H1 (cell line): ENCODE measurements at regions not wholly inside any gene's neighbourhood (a gene's known extent, or its start where the extent isn't known, plus 50 kb on each side); places are given as distances from the start of the nearest gene placed in this dataset.

Experiments
- CTCF ChIA-PET: fragments of 300-600 bp; sonication (Branson Sonifier 250); formaldehyde crosslinking; loops from one replicate; lab custom pipeline; 2021; ENCODE audit not compliant: partially characterized antibody; lab: Charles Lee
- POLR2A ChIA-PET: fragments of 300-600 bp; sonication (Branson Sonifier 250); formaldehyde crosslinking; loops from one replicate; lab custom pipeline; 2021; ENCODE audit warnings: inconsistent platforms; ENCODE audit not compliant: partially characterized antibody; lab: Charles Lee
- DNase-seq, 2 experiments: peaks; one replicate each; pipeline versions ENCODE4 v3.0.0 to v3.0.0-alpha.2; 2010 to 2022; ENCODE audit warnings: low spot score in 2 of 2, low read depth in 1 of 2, mixed read lengths in 1 of 2
- FAIRE-seq: peaks from 2 replicates; lab custom pipeline; 2011; peaks lifted over from hg19 to GRCh38; lab: Jason Lieb, UNC
- H2AFZ ChIP-seq: 2 replicates; pipeline ENCODE4 v1.8.1; 2012; ENCODE audit warnings: low read length, inconsistent platforms
- H2AK5ac ChIP-seq: 2 replicates; pipeline ENCODE4 v1.6.1; 2013; ENCODE audit warnings: low read depth, low read length
- H2BK120ac ChIP-seq: replicated peaks from 2 replicates; pipeline ENCODE3; 2013; ENCODE audit warnings: low read depth, low read length, inconsistent platforms
- H2BK12ac ChIP-seq: 2 replicates; pipeline ENCODE4 v1.6.1; 2013; ENCODE audit warnings: low read depth, low read length
- H2BK15ac ChIP-seq: 2 replicates; pipeline ENCODE4 v1.6.1; 2013; ENCODE audit warnings: low read length
- H2BK20ac ChIP-seq: 2 replicates; pipeline ENCODE4 v1.6.1; 2013; ENCODE audit warnings: low read length
- H2BK5ac ChIP-seq: 2 replicates; pipeline ENCODE4 v1.6.1; 2013; ENCODE audit warnings: low read depth, low read length
- H3K14ac ChIP-seq: 2 replicates; pipeline ENCODE4 v1.6.1; 2013; ENCODE audit warnings: inconsistent platforms; ENCODE audit not compliant: insufficient read length
- H3K18ac ChIP-seq: 2 replicates; pipeline ENCODE4 v1.6.1; 2013; ENCODE audit warnings: low read length; ENCODE audit errors: extremely low read depth
- H3K23ac ChIP-seq: 2 replicates; pipeline ENCODE4 v1.6.1; 2013; ENCODE audit warnings: inconsistent platforms; ENCODE audit not compliant: insufficient read length
- H3K23me2 ChIP-seq: 2 replicates; pipeline ENCODE4 v1.6.1; 2013; ENCODE audit warnings: low read depth, low read length
- H3K27ac ChIP-seq: 2 replicates; pipeline ENCODE4 v1.6.1; 2011; ENCODE audit warnings: low read depth, low read length, inconsistent platforms
- H3K27me3 ChIP-seq, 4 experiments: replicated peaks in 1 of 4; 1 replicate in 1 of 4; 2 replicates in 3 of 4; pipeline versions ENCODE4 v1.6.1 to v1.8.1; 2011 to 2013; ENCODE audit warnings: low read length in 3 of 4, mild to moderate bottlenecking in 3 of 4, inconsistent platforms in 2 of 4, mixed read lengths in 2 of 4, moderate library complexity in 1 of 4; ENCODE audit not compliant: control insufficient read depth in 3 of 4, insufficient read depth in 3 of 4; ENCODE audit errors: extremely low read depth in 1 of 4
- H3K36me3 ChIP-seq, 4 experiments: 2 replicates each; pipeline versions ENCODE4 v1.6.1 to v1.8.1; 2011 to 2013; ENCODE audit warnings: mild to moderate bottlenecking in 4 of 4, low read length in 3 of 4, moderate library complexity in 2 of 4, control low read depth in 1 of 4, inconsistent platforms in 1 of 4; ENCODE audit not compliant: insufficient read depth in 4 of 4, control insufficient read depth in 2 of 4
- H3K4ac ChIP-seq: replicated peaks from 2 replicates; pipeline ENCODE3; 2013; ENCODE audit warnings: low read length, low read depth, mixed read lengths, inconsistent platforms; ENCODE audit not compliant: insufficient read length
- H3K4me1 ChIP-seq, 4 experiments: replicated peaks in 1 of 4; 1 replicate in 1 of 4; 2 replicates in 3 of 4; pipeline versions ENCODE4 v1.6.1 to v1.8.1; 2011 to 2013; ENCODE audit warnings: low read length in 3 of 4, inconsistent platforms in 2 of 4, mixed read lengths in 1 of 4; ENCODE audit not compliant: insufficient read depth in 4 of 4, control insufficient read depth in 3 of 4
- H3K4me2 ChIP-seq, 2 experiments: 2 replicates each; pipeline versions ENCODE4 v1.6.1 to v1.8.1; 2011 to 2013; ENCODE audit warnings: low read depth in 2 of 2, low read length in 2 of 2, control low read depth in 1 of 2, inconsistent platforms in 1 of 2, mild to moderate bottlenecking in 1 of 2; ENCODE audit not compliant: insufficient read depth in 1 of 2
- H3K4me3 ChIP-seq, 4 experiments: fragments of 200-600, 300-600 bp in 1 of 4; sonication (generic), shearing (Covaris generic), sonication (Bioruptor Twin) in 1 of 4; 2 replicates each; pipeline versions ENCODE4 v1.5.1 to v1.8.1; 2011 to 2016; ENCODE audit warnings: low read length in 4 of 4, low read depth in 3 of 4, control low read depth in 2 of 4, inconsistent platforms in 2 of 4, mild to moderate bottlenecking in 2 of 4, mixed read lengths in 1 of 4, moderate library complexity in 1 of 4; ENCODE audit not compliant: insufficient read depth in 2 of 4; ENCODE audit errors: extremely low read depth in 1 of 4
- H3K56ac ChIP-seq: replicated peaks from 2 replicates; pipeline ENCODE3; 2013; ENCODE audit warnings: low read depth, mild to moderate bottlenecking, mixed read lengths, low read length, inconsistent platforms; ENCODE audit not compliant: insufficient read length
- H3K79me1 ChIP-seq: 2 replicates; pipeline ENCODE4 v1.6.1; 2013; ENCODE audit warnings: low read depth, low read length, control low read depth
- H3K79me2 ChIP-seq, 2 experiments: 2 replicates each; pipeline versions ENCODE4 v1.6.1 to v1.8.1; 2012 to 2013; ENCODE audit warnings: low read length in 2 of 2, mild to moderate bottlenecking in 2 of 2, inconsistent platforms in 1 of 2; ENCODE audit not compliant: insufficient read depth in 2 of 2, control insufficient read depth in 1 of 2
- H3K9ac ChIP-seq, 4 experiments: replicated peaks in 1 of 4; 1 replicate in 1 of 4; 2 replicates in 3 of 4; pipeline versions ENCODE4 v1.6.1 to v1.8.1; 2011 to 2013; ENCODE audit warnings: low read depth in 3 of 4, low read length in 3 of 4, control low read depth in 2 of 4, mild to moderate bottlenecking in 2 of 4, moderate library complexity in 2 of 4, inconsistent platforms in 1 of 4; ENCODE audit errors: extremely low read depth in 1 of 4
- H3K9me3 ChIP-seq, 2 experiments: 2 replicates each; pipeline versions ENCODE4 v1.6.1 to v1.8.1; 2012 to 2013; ENCODE audit warnings: mild to moderate bottlenecking in 2 of 2, moderate library complexity in 2 of 2, control low read depth in 1 of 2, inconsistent platforms in 1 of 2, low read depth in 1 of 2, low read length in 1 of 2, mixed read lengths in 1 of 2; ENCODE audit not compliant: insufficient read depth in 2 of 2
- H4K20me1 ChIP-seq, 2 experiments: replicated peaks in 1 of 2; 2 replicates each; pipeline versions ENCODE3 to v1.8.1; 2011 to 2013; ENCODE audit warnings: inconsistent platforms in 2 of 2, low read length in 2 of 2, mild to moderate bottlenecking in 1 of 2; ENCODE audit not compliant: insufficient read depth in 2 of 2, control insufficient read depth in 1 of 2
- H4K5ac ChIP-seq: 2 replicates; pipeline ENCODE4 v1.6.1; 2013; ENCODE audit warnings: low read length, low read depth, mixed read lengths, inconsistent platforms; ENCODE audit not compliant: insufficient read length
- H4K8ac ChIP-seq: 2 replicates; pipeline ENCODE4 v1.8.0; 2013; ENCODE audit warnings: mild to moderate bottlenecking, moderate library complexity, low read length, inconsistent platforms; ENCODE audit not compliant: insufficient read depth; ENCODE audit errors: extremely low read depth
- H4K91ac ChIP-seq: replicated peaks from 2 replicates; pipeline ENCODE3; 2013; ENCODE audit warnings: low read length, mixed read lengths, inconsistent platforms; ENCODE audit not compliant: insufficient read length
- ASH2L ChIP-seq: fragments of 200-600, 300-600 bp; sonication (generic); IDR thresholded peaks from one replicate; pipeline ENCODE4 v1.7.1; 2017; ENCODE audit warnings: low read length
- EP300 ChIP-seq, 2 experiments: IDR thresholded peaks; 1 replicate in 1 of 2; 2 replicates in 1 of 2; pipeline ENCODE4 v1.6.1; 2011 to 2012; ENCODE audit warnings: low read depth in 2 of 2, low read length in 2 of 2, mild to moderate bottlenecking in 2 of 2, borderline replicate concordance in 1 of 2, inconsistent platforms in 1 of 2, moderate library complexity in 1 of 2
- GTF2F1 ChIP-seq: IDR thresholded peaks from 2 replicates; pipeline ENCODE4 v1.6.1; 2012; ENCODE audit warnings: low read depth, low read length, improper control_type of control experiment, borderline replicate concordance
- NRF1 ChIP-seq: IDR thresholded peaks from 2 replicates; pipeline ENCODE4 v1.6.1; 2011; ENCODE audit warnings: mild to moderate bottlenecking, low read depth, low read length, improper control_type of control experiment
- POLR2A ChIP-seq, 2 experiments: IDR thresholded peaks; 1 replicate in 1 of 2; 2 replicates in 1 of 2; pipeline ENCODE4 v1.6.1; 2011; ENCODE audit warnings: low read depth in 2 of 2, low read length in 2 of 2, mild to moderate bottlenecking in 2 of 2; ENCODE audit errors: control extremely low read depth in 1 of 2
- RNF2 ChIP-seq: fragments of 200-900, 300-1000 bp; sonication (generic); IDR thresholded peaks from 2 replicates; pipeline ENCODE4 v1.7.1; 2016; ENCODE audit warnings: borderline replicate concordance, low read depth, mild to moderate bottlenecking, antibody characterized with exemption, low read length; ENCODE audit not compliant: poor library complexity, severe bottlenecking; ENCODE audit errors: missing control alignments
- SIRT6 ChIP-seq: IDR thresholded peaks from one replicate; pipeline ENCODE4 v1.7.1; 2012; ENCODE audit warnings: low read length, inconsistent platforms
- SP4 ChIP-seq: IDR thresholded peaks from 2 replicates; pipeline ENCODE4 v1.6.1; 2012; ENCODE audit warnings: low read length, inconsistent platforms
- ZNF274 ChIP-seq: IDR thresholded peaks from 2 replicates; pipeline ENCODE4 v1.7.0; 2012; ENCODE audit warnings: low read length, borderline replicate concordance; ENCODE audit errors: extremely low read depth
- WGBS, 2 experiments: shearing (Covaris generic) in 1 of 2; methylation state at CpG; one replicate each; pipeline versions ENCODE4 v1.1.6 to v1.1.7; 2013 to 2015; ENCODE audit warnings: low lambda C conversion rate in 2 of 2, mixed read lengths in 2 of 2, inconsistent platforms in 1 of 2, low coverage in 1 of 2, missing lambda C conversion rate in 1 of 2; ENCODE audit not compliant: insufficient replicate concordance in 2 of 2, insufficient coverage in 1 of 2, insufficient read length in 1 of 2; ENCODE audit errors: extremely low coverage in 1 of 2, missing lambda C conversion rate in 1 of 2; 5-methylcytosine and 5-hydroxymethylcytosine counted together
- TF ChIP-seq, protein P1 (sequence below), 3 experiments: IDR thresholded peaks; 1 replicate in 2 of 3; 2 replicates in 1 of 3; pipeline versions ENCODE4 v1.5.1 to v1.6.1; 2011; ENCODE audit warnings: low read length in 3 of 3, mild to moderate bottlenecking in 3 of 3, inconsistent platforms in 2 of 3, low read depth in 1 of 3, moderate library complexity in 1 of 3; ENCODE audit not compliant: insufficient read depth in 1 of 3; ENCODE audit errors: control extremely low read depth in 1 of 3
- TF ChIP-seq, protein P2 (sequence below): IDR thresholded peaks from 2 replicates; pipeline ENCODE4 v1.6.1; 2012; ENCODE audit warnings: inconsistent platforms

DNA sequence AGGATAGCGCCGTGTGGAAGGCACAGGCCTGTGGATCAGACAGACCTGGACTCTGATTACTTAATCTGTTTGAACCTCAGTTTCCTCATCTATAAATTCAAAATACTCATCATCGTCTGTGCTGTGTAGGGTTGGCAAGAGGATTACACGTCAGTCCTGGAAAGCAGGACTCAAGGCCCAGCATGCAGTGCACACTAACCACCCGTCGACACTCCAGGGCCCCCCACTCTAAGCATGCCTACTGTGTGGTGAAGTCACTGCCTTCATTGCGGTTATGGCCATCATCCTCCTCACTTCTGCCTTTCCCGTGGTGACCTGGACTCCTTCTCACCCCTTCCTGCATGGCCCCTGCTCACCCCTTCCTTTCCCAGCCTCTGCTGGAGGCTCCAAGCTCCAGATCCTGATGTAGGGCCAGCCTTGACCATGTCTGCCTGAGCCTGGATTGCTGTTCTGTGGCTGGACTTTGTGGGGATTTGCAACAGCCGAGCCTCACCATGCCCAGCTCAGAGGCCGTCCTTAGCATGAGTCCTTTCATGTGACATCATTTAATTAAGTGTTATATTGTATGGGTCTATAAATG is 1158.0 kb downstream of the TBC1D22A start:
- no peaks in the 10 kb centered on the region for H3K79me1 ChIP-seq
- H3K79me2 ChIP-seq, result no peaks in the 10 kb centered on the region
- no peak overlapping the region for H3K4ac ChIP-seq
- H3K4me1 ChIP-seq, result no peaks in the 10 kb centered on the region
- no peaks in the 10 kb centered on the region for H3K36me3 ChIP-seq
- H3K9me3 ChIP-seq, result peaks cover 58 to 79% of the 10 kb centered on the region in 2 experiments
- no peak overlapping the region for H2AFZ ChIP-seq
- DNase-seq, result no peak
- no peak overlapping the region for H3K4me2 ChIP-seq
- H2AK5ac ChIP-seq, result no peak overlapping the region
- FAIRE-seq, result no peak
- H2BK5ac ChIP-seq, result no peak overlapping the region
- H2BK20ac ChIP-seq, result no peak overlapping the region
- POLR2A ChIA-PET, result no interaction called here
- 77% methylated on average over 10 of the region's 10 CpGs; no CpG with 5 or more reads in 1 of the 2 experiments for WGBS, 2 experiments
- H3K18ac ChIP-seq, result no peak overlapping the region
- H3K27me3 ChIP-seq, result no peaks in the 10 kb centered on the region
- H3K14ac ChIP-seq, result no peak overlapping the region
- H3K23ac ChIP-seq, result no peak overlapping the region
- H3K9ac ChIP-seq, result no peak overlapping the region
- no peaks in the 10 kb centered on the region; the same call in 1 of the 2 replicates for H3K23me2 ChIP-seq
- no peak overlapping the region for H4K91ac ChIP-seq
- CTCF ChIA-PET, result no interaction called here
- no peak overlapping the region for H3K56ac ChIP-seq
- H3K27ac ChIP-seq, result no peak overlapping the region
- H3K4me3 ChIP-seq, result no peak overlapping the region
- H2BK120ac ChIP-seq, result no peak overlapping the region
- H4K20me1 ChIP-seq, result no peaks in the 10 kb centered on the region
- H2BK15ac ChIP-seq, result no peak overlapping the region
- H4K8ac ChIP-seq, result no peak overlapping the region
- no peak overlapping the region for H2BK12ac ChIP-seq
- no peak overlapping the region for H4K5ac ChIP-seq
- TF ChIP-seq SIRT6, result no peak
- TF ChIP-seq NRF1, result no peak
- no peak for TF ChIP-seq POLR2A (IDR thresholded peaks at IDR 0.05; ENCODE audit: control extremely low read depth in 1 of 2, low read depth in 2 of 2, low read length in 2 of 2)
- no peak for TF ChIP-seq ZNF274
- TF ChIP-seq, protein P1, sequence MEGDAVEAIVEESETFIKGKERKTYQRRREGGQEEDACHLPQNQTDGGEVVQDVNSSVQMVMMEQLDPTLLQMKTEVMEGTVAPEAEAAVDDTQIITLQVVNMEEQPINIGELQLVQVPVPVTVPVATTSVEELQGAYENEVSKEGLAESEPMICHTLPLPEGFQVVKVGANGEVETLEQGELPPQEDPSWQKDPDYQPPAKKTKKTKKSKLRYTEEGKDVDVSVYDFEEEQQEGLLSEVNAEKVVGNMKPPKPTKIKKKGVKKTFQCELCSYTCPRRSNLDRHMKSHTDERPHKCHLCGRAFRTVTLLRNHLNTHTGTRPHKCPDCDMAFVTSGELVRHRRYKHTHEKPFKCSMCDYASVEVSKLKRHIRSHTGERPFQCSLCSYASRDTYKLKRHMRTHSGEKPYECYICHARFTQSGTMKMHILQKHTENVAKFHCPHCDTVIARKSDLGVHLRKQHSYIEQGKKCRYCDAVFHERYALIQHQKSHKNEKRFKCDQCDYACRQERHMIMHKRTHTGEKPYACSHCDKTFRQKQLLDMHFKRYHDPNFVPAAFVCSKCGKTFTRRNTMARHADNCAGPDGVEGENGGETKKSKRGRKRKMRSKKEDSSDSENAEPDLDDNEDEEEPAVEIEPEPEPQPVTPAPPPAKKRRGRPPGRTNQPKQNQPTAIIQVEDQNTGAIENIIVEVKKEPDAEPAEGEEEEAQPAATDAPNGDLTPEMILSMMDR (IDR thresholded peaks at IDR 0.05; ENCODE audit: control extremely low read depth in 1 of 3, insufficient read depth in 1 of 3, low read depth in 1 of 3, low read length in 3 of 3), result no peak
- no peak for TF ChIP-seq EP300 (IDR thresholded peaks at IDR 0.05; ENCODE audit: borderline replicate concordance in 1 of 2, low read depth in 2 of 2, low read length in 2 of 2)
- TF ChIP-seq ASH2L, result no peak
- TF ChIP-seq SP4, result no peak
- TF ChIP-seq, protein P2, sequence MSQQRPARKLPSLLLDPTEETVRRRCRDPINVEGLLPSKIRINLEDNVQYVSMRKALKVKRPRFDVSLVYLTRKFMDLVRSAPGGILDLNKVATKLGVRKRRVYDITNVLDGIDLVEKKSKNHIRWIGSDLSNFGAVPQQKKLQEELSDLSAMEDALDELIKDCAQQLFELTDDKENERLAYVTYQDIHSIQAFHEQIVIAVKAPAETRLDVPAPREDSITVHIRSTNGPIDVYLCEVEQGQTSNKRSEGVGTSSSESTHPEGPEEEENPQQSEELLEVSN, result no peak
- TF ChIP-seq RNF2, result no peak
- TF ChIP-seq GTF2F1, result no peak
